NCI-H345 (cell line): ENCODE measurements at regions not wholly inside any gene's neighbourhood (a gene's known extent, or its start where the extent isn't known, plus 50 kb on each side); places are given as distances from the start of the nearest gene placed in this dataset.
A peak's percentile ranks its signal among the peaks of the same experiment; 100 is the strongest.

ENCODE experiments used
- DNase-seq: peaks from one replicate; lab custom pipeline; 2025; lab: John Stamatoyannopoulos, UW

DNA sequence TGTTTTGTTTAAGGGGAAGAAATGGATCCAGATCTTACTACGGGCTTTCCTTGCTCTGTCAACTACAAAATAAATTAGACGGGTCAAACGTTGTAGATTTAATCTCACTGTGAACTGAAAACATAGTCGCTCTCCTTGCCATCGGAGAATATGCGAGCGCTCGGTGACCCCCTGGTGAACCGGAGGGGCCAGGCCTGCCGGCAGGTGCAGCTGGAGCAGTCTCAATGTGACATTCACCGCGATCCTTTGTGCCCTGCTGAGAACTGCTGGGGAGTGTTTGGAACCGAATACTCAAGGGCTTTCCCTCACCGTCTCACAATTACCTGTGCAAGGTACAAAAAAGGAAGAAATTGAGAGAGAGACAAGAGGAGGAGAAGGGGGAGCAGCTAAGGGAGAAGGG, 174.1 kb upstream of the GPR26 start:
- peak; percentile 68 for DNase-seq

GRCh38 chr10:123494301-123494808, 171.8 kb upstream of the GPR26 start:
- no peak for DNase-seq

- DNase-seq = peak; percentile 81
Observed at GRCh38 chr10:123496375-123496774, 169.8 kb upstream of the GPR26 start.

DNA sequence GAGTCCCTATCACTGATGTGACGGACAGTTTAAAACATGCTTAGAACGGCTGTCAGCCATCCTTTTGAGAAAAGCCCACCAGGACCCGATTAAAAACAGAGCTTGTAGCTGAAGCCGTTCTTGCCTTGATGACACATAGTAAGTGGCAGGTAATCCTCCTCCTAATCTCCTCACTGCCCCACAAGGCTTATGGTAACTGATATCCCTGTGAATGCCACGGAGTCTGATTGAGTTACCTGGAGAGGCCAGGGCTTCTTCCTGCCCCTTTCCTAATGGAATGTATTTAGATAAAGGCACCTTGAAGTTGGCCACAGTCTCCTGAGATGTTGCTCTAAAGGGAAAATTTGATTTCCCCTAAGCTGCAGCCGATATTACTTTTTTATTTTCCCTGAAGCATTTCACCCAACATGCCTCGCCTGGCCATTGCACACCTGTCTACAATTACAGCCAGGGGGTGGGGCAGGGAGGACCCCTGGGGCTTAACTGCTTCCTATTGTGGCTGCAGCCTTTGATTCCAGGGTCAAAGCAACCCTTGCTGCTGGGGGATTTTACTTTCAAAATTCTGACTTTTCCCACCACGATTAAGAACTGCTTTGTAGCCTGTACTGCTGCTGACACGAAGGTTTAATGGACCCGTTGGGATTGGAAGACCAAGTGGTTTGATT, 169.0 kb upstream of the GPR26 start:
- DNase-seq = peak; percentile 47

GRCh38 chr10:123500110-123500509, 166.0 kb upstream of the GPR26 start:
- DNase-seq = no peak

DNA sequence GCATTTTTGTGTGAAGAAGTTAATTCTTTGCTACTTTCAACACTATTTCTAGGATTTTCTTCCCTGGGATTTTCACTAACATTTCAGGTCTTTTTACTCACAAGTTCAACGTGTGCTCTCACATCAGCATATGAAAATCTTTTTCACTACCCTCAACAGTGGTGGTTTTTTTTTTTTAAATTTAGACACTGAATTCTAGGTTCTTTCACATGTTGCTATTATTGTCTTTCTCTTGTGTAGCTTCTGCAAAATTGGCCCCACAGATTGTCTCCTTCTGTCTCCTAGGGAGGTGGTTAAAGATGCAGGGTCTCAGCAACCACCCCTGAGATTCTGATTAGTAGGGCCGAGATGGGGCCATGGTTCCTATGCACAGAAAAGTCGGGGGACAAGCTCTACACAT, 165.0 kb upstream of the GPR26 start:
- no peak for DNase-seq

- DNase-seq = no peak
Observed at GRCh38 chr10:123502983-123503382, 163.2 kb upstream of the GPR26 start.

DNA sequence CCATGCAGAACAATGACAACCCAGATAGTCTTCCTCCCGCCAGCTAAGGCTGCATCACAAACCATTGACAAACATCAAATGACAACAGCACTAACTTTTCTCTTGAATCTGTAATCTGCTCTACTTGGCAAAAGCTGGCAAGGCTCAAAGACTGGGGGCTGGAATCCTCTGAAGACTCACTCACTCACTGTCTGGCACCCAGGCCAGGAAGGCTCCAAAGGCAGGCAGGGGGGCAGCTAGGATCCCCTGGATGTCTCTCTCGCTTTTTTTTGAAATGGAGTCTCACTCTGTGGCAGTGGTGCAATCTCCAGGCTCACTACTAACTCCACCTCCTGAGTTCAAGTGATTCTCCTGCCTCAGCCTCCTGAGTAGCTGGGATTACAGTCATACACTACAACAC, 159.7 kb upstream of the GPR26 start:
- DNase-seq = no peak

DNA sequence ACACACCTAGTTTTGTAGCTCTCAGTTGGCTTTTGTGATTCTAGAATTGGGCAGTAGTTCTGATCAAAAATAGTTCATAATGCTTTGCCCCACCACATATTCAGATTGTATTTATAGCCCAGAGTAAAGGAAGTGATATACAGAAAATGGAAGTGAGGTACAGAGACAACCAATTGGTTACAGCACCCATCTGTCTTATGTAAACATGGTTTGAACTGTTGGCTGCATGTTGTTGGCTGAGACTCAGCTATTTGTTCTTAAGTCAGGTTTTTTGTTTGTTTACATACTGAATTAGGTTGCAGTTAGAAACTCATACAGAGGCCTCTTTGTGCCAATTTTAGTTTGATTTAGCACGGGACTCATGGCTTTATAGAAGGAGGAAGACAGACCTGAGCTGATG, 158.9 kb upstream of the GPR26 start:
- DNase-seq = peak; percentile 2

DNA sequence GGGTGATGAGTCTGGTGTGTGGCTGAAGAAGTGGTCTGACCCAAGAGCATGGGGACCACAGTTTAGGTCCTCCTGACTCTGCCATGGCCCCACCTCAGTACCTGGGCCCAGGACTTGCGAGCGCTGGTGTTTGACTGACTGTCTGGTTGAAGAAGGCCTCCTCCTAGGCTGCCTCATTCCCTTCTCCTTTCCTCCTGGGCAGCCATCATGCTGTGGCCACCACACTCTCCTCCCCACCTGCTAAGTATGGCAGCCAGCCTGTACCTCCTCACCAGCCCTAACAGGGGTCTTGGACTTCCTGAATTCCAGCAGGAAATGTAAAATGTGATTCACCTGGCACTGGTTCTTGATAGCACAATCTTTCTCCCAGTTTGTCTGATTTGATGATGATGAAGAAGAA, 156.8 kb upstream of the GPR26 start:
- DNase-seq = no peak

- DNase-seq = no peak
Observed at GRCh38 chr10:123512901-123513775, 153.0 kb upstream of the GPR26 start.

GRCh38 chr10:123513870-123514269, 152.3 kb upstream of the GPR26 start:
- DNase-seq = no peak

GRCh38 chr10:123514996-123515395, 151.2 kb upstream of the GPR26 start:
- no peak for DNase-seq

- no peak for DNase-seq
Observed at GRCh38 chr10:123515661-123516060, 150.5 kb upstream of the GPR26 start.

GRCh38 chr10:123516291-123516690, 149.9 kb upstream of the GPR26 start:
- no peak for DNase-seq

GRCh38 chr10:123517426-123517825, 148.7 kb upstream of the GPR26 start:
- no peak for DNase-seq

DNA sequence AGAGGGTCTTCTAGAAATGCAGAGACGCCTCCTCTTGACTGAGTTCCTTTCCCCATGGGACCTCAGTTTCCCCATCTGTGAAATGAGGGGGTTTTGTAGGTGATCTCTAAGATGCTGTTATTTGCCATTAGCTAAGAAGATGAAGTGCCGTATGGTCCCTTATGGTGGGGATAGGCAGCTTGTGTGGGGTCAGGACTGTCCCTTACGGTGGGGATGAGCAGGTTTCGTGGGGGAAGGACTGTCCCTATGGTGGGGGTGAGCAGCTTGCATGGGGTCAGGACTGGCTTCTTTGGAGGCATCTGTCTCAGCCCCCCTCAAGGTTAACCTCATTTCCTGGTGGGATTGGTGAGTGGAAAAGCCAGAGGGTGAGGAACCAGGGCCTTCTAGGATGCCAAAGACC, 148.3 kb upstream of the GPR26 start:
- DNase-seq = no peak

- no peak for DNase-seq
Observed at GRCh38 chr10:123518765-123519164, 147.4 kb upstream of the GPR26 start.

- no peak for DNase-seq
Observed at GRCh38 chr10:123519861-123520260, 146.3 kb upstream of the GPR26 start.

GRCh38 chr10:123521076-123521475, 145.1 kb upstream of the GPR26 start:
- DNase-seq = no peak

DNA sequence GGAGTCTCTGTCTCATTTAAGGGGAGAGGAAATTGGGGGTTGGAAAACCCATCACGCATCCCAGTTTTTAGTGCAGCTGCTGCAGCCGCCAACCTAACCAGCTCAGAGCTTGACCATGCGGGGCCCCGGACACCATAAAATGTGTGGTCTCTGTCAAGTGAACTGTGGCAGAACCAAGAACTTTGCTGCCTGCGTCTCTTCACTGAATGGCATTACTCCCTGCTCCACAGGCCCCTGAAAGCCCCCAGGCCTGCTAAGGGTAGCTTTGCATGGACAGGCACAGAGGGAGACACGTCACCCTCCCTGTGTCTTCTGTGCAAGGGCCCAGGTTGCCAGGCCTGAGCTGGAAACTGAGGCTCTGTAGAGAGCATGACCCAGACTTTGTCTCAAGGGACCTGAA, 144.6 kb upstream of the GPR26 start:
- no peak for DNase-seq

DNA sequence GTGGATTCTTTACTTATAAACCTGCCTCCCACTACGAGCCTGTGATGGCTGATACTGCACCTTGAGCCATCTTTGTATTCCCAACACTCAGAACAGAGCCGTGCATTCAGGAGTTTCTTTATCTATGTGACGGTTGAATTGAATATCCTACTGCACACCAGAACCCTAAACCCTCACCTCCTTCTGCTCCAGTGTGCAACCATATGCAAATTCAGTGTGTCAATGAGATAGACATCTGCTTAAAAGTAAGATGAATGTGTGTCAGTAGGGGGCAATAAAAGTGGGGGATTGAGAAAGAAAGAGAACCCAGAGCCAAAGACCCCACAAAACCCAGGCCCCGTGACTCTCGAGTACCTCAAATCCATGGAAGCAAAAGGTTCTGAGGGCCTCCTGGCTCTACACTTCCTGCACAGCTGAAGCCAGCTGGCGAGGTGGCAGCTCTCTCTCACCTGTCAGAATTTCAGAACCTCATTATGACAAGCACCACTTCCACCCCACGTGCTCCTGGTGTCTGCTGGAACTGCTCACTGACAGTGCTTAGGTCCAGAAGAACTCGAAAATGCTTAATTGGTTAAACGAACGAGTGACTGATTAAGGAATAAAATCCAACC, 143.3 kb upstream of the GPR26 start:
- no peak for DNase-seq

GRCh38 chr10:123523833-123524232, 142.3 kb upstream of the GPR26 start:
- DNase-seq = no peak
